IMR-90 (cell line): ENCODE measurements at regions not wholly inside any gene's neighbourhood (a gene's known extent, or its start where the extent isn't known, plus 50 kb on each side); places are given as distances from the start of the nearest gene placed in this dataset.

ENCODE experiments used
- ATAC-seq: fragments of 200-7000 bp; cut with Tn5 transposase; 2 replicates; pipeline ENCODE4 v1.9.1; 2020; ENCODE audit warnings: low read depth, mild to moderate bottlenecking, moderate library complexity
- BruUV-seq: library from RNA; stranded (reverse); fragments of 400-500 nt; replicated peaks from 2 replicates; lab custom pipeline; 2021; lab: Mats Ljungman, UMichigan
- CTCF ChIA-PET: fragments of 300-600 bp; formaldehyde crosslinking; extraction: SDS; loops from one replicate; lab custom pipeline; 2021; ENCODE audit warnings: antibody characterized with exemption; lab: Yijun Ruan, JAX
- POLR2A ChIA-PET: fragments of 300-600 bp; sonication (Branson Sonifier 250); formaldehyde crosslinking; loops from one replicate; lab custom pipeline; 2022; ENCODE audit warnings: antibody characterized with exemption; ENCODE audit not compliant: unreplicated experiment; lab: Charles Lee
- DNase-seq: peaks from one replicate; pipeline ENCODE4 v3.0.0; 2013
- H2AFZ ChIP-seq: replicated peaks from 2 replicates; pipeline ENCODE3; 2013; ENCODE audit warnings: low read length, mild to moderate bottlenecking; ENCODE audit not compliant: poor library complexity
- H2AK5ac ChIP-seq: 2 replicates; pipeline ENCODE4 v1.6.1; 2013; ENCODE audit warnings: low read depth, low read length, inconsistent platforms
- H2AK9ac ChIP-seq: replicated peaks from 2 replicates; pipeline ENCODE3; 2013; ENCODE audit warnings: mild to moderate bottlenecking, low read depth, low read length, moderate library complexity; ENCODE audit not compliant: poor library complexity
- H2BK120ac ChIP-seq: 2 replicates; pipeline ENCODE4 v1.6.1; 2013; ENCODE audit warnings: low read depth, low read length, inconsistent platforms
- H2BK15ac ChIP-seq: 3 replicates; pipeline ENCODE4 v1.6.1; 2013; ENCODE audit warnings: low read depth, low read length, inconsistent platforms
- H2BK20ac ChIP-seq: 2 replicates; pipeline ENCODE4 v1.6.1; 2013; ENCODE audit warnings: low read depth, mild to moderate bottlenecking, inconsistent platforms, low read length, moderate library complexity
- H2BK5ac ChIP-seq: 2 replicates; pipeline ENCODE4 v1.6.1; 2013; ENCODE audit warnings: mild to moderate bottlenecking, low read depth, low read length, inconsistent platforms; ENCODE audit not compliant: poor library complexity, severe bottlenecking
- H3K14ac ChIP-seq: replicated peaks from 2 replicates; pipeline ENCODE4 v1.6.1; 2013; ENCODE audit warnings: low read depth, low read length, inconsistent platforms
- H3K18ac ChIP-seq: 2 replicates; pipeline ENCODE4 v1.6.1; 2013; ENCODE audit warnings: low read depth, low read length, control low read depth
- H3K23ac ChIP-seq: 2 replicates; pipeline ENCODE4 v1.6.1; 2013; ENCODE audit warnings: low read depth, low read length, inconsistent platforms
- H3K27ac ChIP-seq: 2 replicates; pipeline ENCODE4 v1.5.1; 2013; ENCODE audit warnings: mild to moderate bottlenecking, control low read depth, low read length; ENCODE audit not compliant: insufficient read depth
- H3K27me3 ChIP-seq: 2 replicates; pipeline ENCODE4 v1.6.1; 2013; ENCODE audit warnings: low read length; ENCODE audit not compliant: control insufficient read depth, insufficient read depth
- H3K36me3 ChIP-seq: 2 replicates; pipeline ENCODE4 v1.6.1; 2013; ENCODE audit warnings: low read length, mixed read lengths; ENCODE audit not compliant: control insufficient read depth, insufficient read depth
- H3K4ac ChIP-seq: 2 replicates; pipeline ENCODE4 v1.6.1; 2013; ENCODE audit warnings: low read depth, low read length, inconsistent platforms
- H3K4me1 ChIP-seq: 2 replicates; pipeline ENCODE4 v1.6.1; 2013; ENCODE audit warnings: low read length, mixed read lengths; ENCODE audit not compliant: control insufficient read depth, insufficient read depth
- H3K4me2 ChIP-seq: 2 replicates; pipeline ENCODE4 v1.6.1; 2013; ENCODE audit warnings: low read depth, mild to moderate bottlenecking, control low read depth, low read length, moderate library complexity
- H3K4me3 ChIP-seq: 2 replicates; pipeline ENCODE4 v1.5.1; 2013; ENCODE audit warnings: low read depth, mild to moderate bottlenecking, control low read depth, low read length, moderate library complexity; ENCODE audit not compliant: insufficient read depth
- H3K56ac ChIP-seq: 2 replicates; pipeline ENCODE4 v1.6.1; 2013; ENCODE audit warnings: low read length, inconsistent platforms; ENCODE audit not compliant: insufficient read depth; ENCODE audit errors: extremely low read depth
- H3K79me1 ChIP-seq, 2 experiments: 2 replicates each; pipeline ENCODE4 v1.6.1; 2013; ENCODE audit warnings: low read length in 2 of 2, inconsistent platforms in 1 of 2, low read depth in 1 of 2
- H3K9ac ChIP-seq: 2 replicates; pipeline ENCODE4 v1.6.1; 2013; ENCODE audit warnings: low read depth, low read length, control low read depth
- H3K9me1 ChIP-seq: 2 replicates; pipeline ENCODE4 v1.6.1; 2013; ENCODE audit warnings: low read length, inconsistent platforms; ENCODE audit not compliant: insufficient read depth
- H3K9me3 ChIP-seq: 2 replicates; pipeline ENCODE4 v1.6.1; 2013; ENCODE audit warnings: low read length; ENCODE audit not compliant: control insufficient read depth, insufficient read depth
- H4K20me1 ChIP-seq: 2 replicates; pipeline ENCODE4 v1.6.1; 2013; ENCODE audit warnings: low read length, inconsistent platforms; ENCODE audit not compliant: insufficient read depth
- H4K5ac ChIP-seq: 2 replicates; pipeline ENCODE4 v1.6.1; 2013; ENCODE audit warnings: mild to moderate bottlenecking, low read depth, low read length, control low read depth
- H4K8ac ChIP-seq, 2 experiments: 2 replicates each; pipeline ENCODE4 v1.6.1; 2013; ENCODE audit warnings: low read depth in 2 of 2, low read length in 2 of 2, control low read depth in 1 of 2, inconsistent platforms in 1 of 2
- H4K91ac ChIP-seq: 2 replicates; pipeline ENCODE4 v1.6.1; 2013; ENCODE audit warnings: low read depth, low read length, inconsistent platforms; ENCODE audit not compliant: insufficient read depth
- BHLHE40 ChIP-seq: fragments of 150-350 bp; IDR thresholded peaks from 2 replicates; pipeline ENCODE4 v1.6.1; 2016; ENCODE audit warnings: mild to moderate bottlenecking, low read depth, low read length
- ELK1 ChIP-seq: fragments of 150-350 bp; IDR thresholded peaks from 2 replicates; pipeline ENCODE4 v1.6.1; 2016; ENCODE audit warnings: low read depth, mild to moderate bottlenecking, low read length, moderate library complexity, borderline replicate concordance
- MAFK ChIP-seq: IDR thresholded peaks from 2 replicates; pipeline ENCODE4 v1.6.1; 2012; ENCODE audit warnings: low read depth, low read length, improper control_type of control experiment
- MAZ ChIP-seq: IDR thresholded peaks from 2 replicates; pipeline ENCODE4 v1.6.1; 2012; ENCODE audit warnings: low read depth, mild to moderate bottlenecking, low read length, improper control_type of control experiment, moderate library complexity, borderline replicate concordance
- NFE2L2 ChIP-seq: fragments of 150-350 bp; IDR thresholded peaks from 2 replicates; pipeline ENCODE4 v1.6.1; 2016; ENCODE audit warnings: low read depth, mild to moderate bottlenecking, low read length
- POLR2A ChIP-seq: IDR thresholded peaks from 2 replicates; pipeline ENCODE4 v1.6.1; 2012; ENCODE audit warnings: mild to moderate bottlenecking, low read depth, low read length
- RAD21 ChIP-seq: IDR thresholded peaks from 2 replicates; pipeline ENCODE4 v1.6.1; 2012; ENCODE audit warnings: low read length, improper control_type of control experiment
- WGBS, 2 experiments: methylation state at CpG; one replicate each; pipeline versions ENCODE4 v1.1.5 to v1.1.7; 2013; ENCODE audit warnings: missing lambda C conversion rate in 2 of 2; ENCODE audit not compliant: insufficient read length in 1 of 2; ENCODE audit errors: extremely low coverage in 2 of 2; 5-methylcytosine and 5-hydroxymethylcytosine counted together
- dilution Hi-C: fragments of 300-500 bp; cut with HindIII; formaldehyde crosslinking; loops from one replicate; pipeline ENCODE4 v1.14.3; 2018; ENCODE audit warnings: low sequenced_read_pairs; ENCODE audit not compliant: unreplicated experiment
- in situ Hi-C: fragments of 300-500 bp; cut with MboI; formaldehyde crosslinking; loops from 3 replicates; pipeline ENCODE4 v1.14.3; 2019; ENCODE audit warnings: low sequenced_read_pairs, inconsistent platforms, mixed read lengths
- intact Hi-C: fragments of 100-400 bp; cut with micrococcal nuclease; formaldehyde crosslinking; loops from 2 replicates; pipeline ENCODE4 v1.10.0; 2022

- H4K91ac ChIP-seq = no peak overlapping the region
- ATAC-seq = no peak
- H3K79me1 ChIP-seq = no peaks in the 10 kb centered on the region
- H3K4me2 ChIP-seq = no peak overlapping the region
- dilution Hi-C loops (no loop called here), intact Hi-C loops (no loop called here), in situ Hi-C loops (no loop called here)
- no peak overlapping the region for H2BK20ac ChIP-seq
- no CpG with 5 or more reads among the region's 3 CpGs for WGBS, 2 experiments
- no peak overlapping the region for H2BK15ac ChIP-seq
- BruUV-seq = no TSS peak
- H2BK5ac ChIP-seq = no peak overlapping the region
- no peak overlapping the region for H4K8ac ChIP-seq
- no peak overlapping the region for H3K4ac ChIP-seq
- no peak overlapping the region for H3K4me3 ChIP-seq
- no peaks in the 10 kb centered on the region for H3K27me3 ChIP-seq
- no peak overlapping the region for H4K5ac ChIP-seq
- no peak overlapping the region for H3K18ac ChIP-seq
- H4K20me1 ChIP-seq = no peaks in the 10 kb centered on the region
- H3K4me1 ChIP-seq = no peaks in the 10 kb centered on the region
- no peak overlapping the region for H3K27ac ChIP-seq
- H3K14ac ChIP-seq = no peak overlapping the region
- H3K9ac ChIP-seq = no peak overlapping the region
- ChIA-PET CTCF (no interaction called here), POLR2A (no interaction called here)
- no peak overlapping the region for H2AK9ac ChIP-seq
- H2AK5ac ChIP-seq = no peak overlapping the region
- TF ChIP-seq POLR2A (no peak), RAD21 (no peak), ELK1 (no peak), MAFK (no peak), MAZ (no peak), NFE2L2 (no peak), BHLHE40 (no peak)
- H2BK120ac ChIP-seq = no peak overlapping the region
- H3K23ac ChIP-seq = no peak overlapping the region
- no peak overlapping the region for H3K56ac ChIP-seq
- H3K9me3 ChIP-seq = peaks cover 9% of the 10 kb centered on the region; the same call in 1 of the 2 replicates
- H3K9me1 ChIP-seq = no peaks in the 10 kb centered on the region
- DNase-seq = no peak
- no peaks in the 10 kb centered on the region for H3K36me3 ChIP-seq
- no peak overlapping the region for H2AFZ ChIP-seq
Observed at GRCh38 chr3:26562021-26562768, 60.4 kb upstream of the LRRC3B start.
